AG04449 (cell line): ENCODE measurements at regions not wholly inside any gene's neighbourhood (a gene's known extent, or its start where the extent isn't known, plus 50 kb on each side); places are given as distances from the start of the nearest gene placed in this dataset.

Experiments used
- CTCF ChIA-PET: fragments of 350-600 bp; formaldehyde crosslinking; extraction: SDS; loops from one replicate; lab custom pipeline; 2021; ENCODE audit warnings: antibody characterized with exemption; lab: Yijun Ruan, JAX
- POLR2A ChIA-PET: fragments of 400-600, 350-600 bp; formaldehyde crosslinking; extraction: SDS; loops from one replicate; lab custom pipeline; 2020; ENCODE audit warnings: antibody characterized with exemption, inconsistent platforms; lab: Yijun Ruan, JAX
- DNase-seq: peaks from one replicate; pipeline ENCODE4 v3.0.0-alpha.2; 2010; ENCODE audit warnings: low read depth, low spot score
- H3K4me3 ChIP-seq: 2 replicates; pipeline ENCODE4 v1.5.1; 2011; ENCODE audit warnings: low read depth, mild to moderate bottlenecking, control low read depth, low read length
- CTCF ChIP-seq: IDR thresholded peaks from one replicate; pipeline ENCODE4 v1.5.1; 2011; ENCODE audit warnings: mild to moderate bottlenecking, moderate library complexity, low read length, control low read depth, inconsistent platforms; ENCODE audit not compliant: insufficient read depth; ENCODE audit errors: missing control alignments

GRCh38 chr2:67240507-67240906 lies 156.6 kb upstream of the ETAA1 start:
- CTCF ChIA-PET, result interaction anchor here (1.7 to 2.0 kb wide), 2 partner anchors 236 to 411 kb away, joined by 6 to 8 read pairs; no protein-coding TSS in a partner anchor
- no peak for TF ChIP-seq CTCF
- H3K4me3 ChIP-seq, result no peak overlapping the region
- POLR2A ChIA-PET, result no interaction called here
- no peak for DNase-seq

- TF ChIP-seq CTCF, result no peak
- ChIA-PET CTCF (interaction anchor here (1.7 to 2.0 kb wide), 2 partner anchors 235 to 410 kb away, joined by 6 to 8 read pairs; no protein-coding TSS in a partner anchor), POLR2A (no interaction called here)
- H3K4me3 ChIP-seq, result no peak overlapping the region
- no peak for DNase-seq
These were observed 155.7 kb upstream of the ETAA1 start for GRCh38 chr2:67241453-67241852.

GRCh38 chr2:67242456-67242855 lies 154.7 kb upstream of the ETAA1 start:
- no peak for TF ChIP-seq CTCF
- POLR2A ChIA-PET, result no interaction called here
- H3K4me3 ChIP-seq, result no peak overlapping the region
- CTCF ChIA-PET, result no interaction called here
- DNase-seq, result no peak

- DNase-seq, result no peak
- TF ChIP-seq CTCF, result no peak
- ChIA-PET POLR2A (no interaction called here), CTCF (interaction anchor here (1.3 kb wide), 1 partner anchor 10 kb away, joined by 7 read pairs; no protein-coding TSS in a partner anchor)
- no peak overlapping the region for H3K4me3 ChIP-seq
These were observed 153.2 kb upstream of the ETAA1 start for GRCh38 chr2:67243919-67244318.

- H3K4me3 ChIP-seq, result no peak overlapping the region
- TF ChIP-seq CTCF, result no peak
- DNase-seq, result no peak
- ChIA-PET POLR2A (no interaction called here), CTCF (interaction anchor here (0.9 to 1.1 kb wide), 2 partner anchors 13 to 600 kb away, joined by 3 read pairs; no protein-coding TSS in a partner anchor)
These were observed 150.3 kb upstream of the ETAA1 start for GRCh38 chr2:67246791-67247190.

GRCh38 chr2:67251741-67252140 lies 145.4 kb upstream of the ETAA1 start:
- ChIA-PET POLR2A (no interaction called here), CTCF (interaction anchor here (0.6 kb wide), 1 partner anchor 823 kb away, joined by 3 read pairs; no protein-coding TSS in a partner anchor)
- no peak for DNase-seq
- no peak for TF ChIP-seq CTCF
- H3K4me3 ChIP-seq, result no peak overlapping the region
